Motor neuron (in vitro differentiated cells): ENCODE measurements at regions not wholly inside any gene's neighbourhood (a gene's known extent, or its start where the extent isn't known, plus 50 kb on each side); places are given as distances from the start of the nearest gene placed in this dataset.
A peak's percentile ranks its signal among the peaks of the same experiment; 100 is the strongest.
"Not testable (repeated sequence)": the region's sequence is repeated elsewhere in the genome, so short reads cannot be mapped to it uniquely, and the experiment has no call there.

Experiments used
- ATAC-seq, 8 experiments: fragments of 200-7000 bp; cut with Tn5 transposase; replicated peaks in 6 of 8; 2 replicates each; pipeline ENCODE4 v1.8.0; 2021; ENCODE audit warnings: mild to moderate bottlenecking in 8 of 8, moderate library complexity in 8 of 8
- H3K27ac ChIP-seq, 2 donors: fragments of 250-450 bp; sonication (Bioruptor Pico); 2 replicates each; pipeline ENCODE4 v1.9.0; 2021; ENCODE audit warnings: antibody characterized with exemption in 2 of 2, mild to moderate bottlenecking in 2 of 2, moderate library complexity in 1 of 2
- H3K4me1 ChIP-seq, 2 donors: fragments of 250-450 bp; sonication (Bioruptor Pico); replicated peaks in 1 of 2; 2 replicates each; pipeline ENCODE4 v1.6.1; 2021; ENCODE audit warnings: antibody characterized with exemption in 2 of 2, mild to moderate bottlenecking in 2 of 2, moderate library complexity in 1 of 2
- H3K4me3 ChIP-seq, 5 donors: fragments of 250-450 bp; sonication (Bioruptor Pico); 2 replicates each; pipeline ENCODE4 v1.9.0; 2021; ENCODE audit warnings: antibody characterized with exemption in 5 of 5, mild to moderate bottlenecking in 5 of 5, moderate library complexity in 4 of 5
- WGBS, 10 experiments: fragments of 450-650 bp; shearing (Covaris generic); methylation state at CpG; one replicate each; pipeline ENCODE4 v1.0.0; 2022; 5-methylcytosine and 5-hydroxymethylcytosine counted together
- in situ Hi-C, 9 experiments: fragments of 400-800 bp; cut with MboI; loops; one replicate each; pipeline ENCODE4 v1.15.0; 2021; ENCODE audit warnings: low sequenced_read_pairs in 9 of 9, low pct_unique_long_range_greater_than_20kb in 2 of 9; ENCODE audit not compliant: unreplicated experiment in 9 of 9

DNA sequence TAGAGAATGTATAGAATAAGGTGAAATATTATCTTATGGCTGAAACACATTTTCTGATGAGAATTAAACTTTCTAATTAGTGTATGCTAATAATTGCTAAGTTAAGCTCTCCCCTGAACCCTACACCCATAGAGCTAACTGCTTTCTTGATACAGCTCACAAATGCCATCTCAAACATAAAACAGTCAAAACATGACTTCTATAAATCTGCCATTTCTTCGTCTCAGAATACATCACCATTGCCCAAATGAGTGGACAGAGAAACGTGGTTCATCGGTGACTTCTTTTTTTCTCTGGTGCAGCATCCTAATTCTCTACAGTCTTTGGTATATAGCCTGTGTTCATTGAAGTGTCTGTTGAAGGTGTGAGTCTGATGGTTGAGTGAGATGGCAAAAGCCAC, 554.6 kb downstream of the NLGN4X start:
- Histone ChIP-seq H3K4me3 (no peak overlapping the region), H3K4me1 (no peaks in the 10 kb centered on the region), H3K27ac (no peak overlapping the region)
- 0 to 86% (median 47%) methylated on average over 1 to 3 of the region's 3 CpGs; no CpG with 5 or more reads in 4 of the 10 experiments for WGBS, 10 experiments
- in situ Hi-C loops: no loop called here
- ATAC-seq: no peak

DNA sequence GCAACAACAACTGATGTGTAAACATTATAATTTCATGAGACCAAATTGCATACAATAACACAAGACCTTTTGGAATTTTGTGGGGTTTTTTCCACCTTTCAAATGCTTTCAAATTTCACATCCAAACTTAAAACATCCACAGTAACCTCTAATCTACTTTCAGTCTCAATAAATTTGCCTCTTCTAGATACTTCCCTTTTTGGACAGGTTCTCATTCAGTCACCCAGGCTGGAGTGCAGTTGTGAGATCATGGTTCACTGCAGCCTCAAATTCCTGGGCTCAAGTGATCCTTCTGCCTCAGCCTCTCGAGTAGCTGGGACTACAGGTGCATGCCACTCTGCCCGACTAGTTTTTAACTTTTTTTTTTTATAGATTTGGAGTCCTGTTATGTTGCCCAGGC, 556.6 kb downstream of the NLGN4X start:
- in situ Hi-C loops: no loop called here
- Histone ChIP-seq H3K4me1 (no peaks in the 10 kb centered on the region), H3K27ac (no peak overlapping the region), H3K4me3 (no peak overlapping the region)
- 0 to 94% methylated on average over 2 of the region's 2 CpGs; no CpG with 5 or more reads in 8 of the 10 experiments for WGBS, 10 experiments
- ATAC-seq: no peak

DNA sequence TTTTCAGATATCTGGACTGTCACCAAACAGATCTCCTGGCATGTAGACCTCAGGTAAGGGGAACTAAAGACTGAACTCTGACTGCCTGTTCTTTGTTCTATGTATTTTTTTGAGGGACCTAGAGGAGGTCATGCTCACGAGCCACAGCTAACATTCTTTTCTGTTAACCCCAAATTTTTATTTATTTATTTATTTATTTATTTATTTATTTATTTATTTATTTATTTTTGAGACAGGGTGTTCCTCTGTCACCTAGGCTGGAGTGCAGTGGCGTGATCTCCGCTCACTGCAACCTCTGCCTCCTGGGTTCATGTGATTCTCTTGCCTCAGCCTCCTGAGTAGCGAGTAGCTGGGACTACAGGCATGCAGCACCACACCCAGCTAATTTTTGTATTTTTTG, 562.0 kb downstream of the NLGN4X start:
- 0 to 100% (median 50%) methylated on average over 1 to 4 of the region's 4 CpGs; no CpG with 5 or more reads in 3 of the 10 experiments for WGBS, 10 experiments
- H3K4me3 ChIP-seq, ATAC-seq, in situ Hi-C loops, H3K4me1 ChIP-seq, H3K27ac ChIP-seq: not testable (repeated sequence)

DNA sequence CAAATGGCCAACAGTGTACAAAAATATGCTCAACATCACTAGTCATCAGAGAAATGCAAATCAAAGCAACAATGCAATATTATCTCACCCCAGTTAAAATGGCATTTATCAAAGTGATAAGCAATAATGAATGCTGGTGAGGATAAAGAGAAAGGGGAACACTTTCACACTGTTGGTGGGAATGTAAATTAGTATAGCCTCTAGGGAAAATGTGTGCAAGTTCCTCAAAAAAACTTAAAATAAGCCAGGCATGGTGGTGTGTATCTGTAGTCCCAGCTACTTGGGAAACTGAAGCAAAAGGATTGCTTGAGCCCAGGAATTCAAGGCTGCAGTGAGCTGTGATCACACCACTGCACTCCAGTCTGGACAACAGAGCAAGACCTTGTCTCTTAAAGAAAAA, 572.1 kb downstream of the NLGN4X start:
- no peak for ATAC-seq

DNA sequence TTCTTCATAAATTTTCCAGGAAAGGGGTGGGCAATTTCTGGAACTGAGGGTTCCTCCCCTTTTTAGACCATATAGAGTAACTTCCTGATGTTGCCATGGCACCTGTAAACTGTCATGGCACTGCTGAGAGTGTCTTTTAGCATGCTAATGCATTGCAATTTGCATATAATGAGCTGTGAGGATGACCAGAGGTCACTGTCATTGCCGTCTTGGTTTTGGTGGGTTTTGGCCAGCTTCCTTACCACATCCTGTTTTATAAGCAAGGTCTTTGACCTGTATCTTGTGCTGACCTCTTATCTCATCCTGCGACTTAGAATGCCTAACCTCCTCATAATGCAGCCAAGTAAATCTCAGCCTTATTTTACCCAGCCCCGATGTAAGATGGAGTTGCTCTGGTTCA, 577.8 kb downstream of the NLGN4X start:
- no peak for ATAC-seq
- no peak overlapping the region for H3K27ac ChIP-seq
- 0 to 50% (median 33%) methylated on average over 1 to 3 of the region's 3 CpGs; no CpG with 5 or more reads in 5 of the 10 experiments for WGBS, 10 experiments

More for the DNA sequence above, 572.1 kb downstream of the NLGN4X start:
- no peak overlapping the region for H3K4me3 ChIP-seq
- in situ Hi-C loops: no loop called here
- H3K27ac ChIP-seq: no peak overlapping the region
- H3K4me1 ChIP-seq: no peaks in the 10 kb centered on the region

DNA sequence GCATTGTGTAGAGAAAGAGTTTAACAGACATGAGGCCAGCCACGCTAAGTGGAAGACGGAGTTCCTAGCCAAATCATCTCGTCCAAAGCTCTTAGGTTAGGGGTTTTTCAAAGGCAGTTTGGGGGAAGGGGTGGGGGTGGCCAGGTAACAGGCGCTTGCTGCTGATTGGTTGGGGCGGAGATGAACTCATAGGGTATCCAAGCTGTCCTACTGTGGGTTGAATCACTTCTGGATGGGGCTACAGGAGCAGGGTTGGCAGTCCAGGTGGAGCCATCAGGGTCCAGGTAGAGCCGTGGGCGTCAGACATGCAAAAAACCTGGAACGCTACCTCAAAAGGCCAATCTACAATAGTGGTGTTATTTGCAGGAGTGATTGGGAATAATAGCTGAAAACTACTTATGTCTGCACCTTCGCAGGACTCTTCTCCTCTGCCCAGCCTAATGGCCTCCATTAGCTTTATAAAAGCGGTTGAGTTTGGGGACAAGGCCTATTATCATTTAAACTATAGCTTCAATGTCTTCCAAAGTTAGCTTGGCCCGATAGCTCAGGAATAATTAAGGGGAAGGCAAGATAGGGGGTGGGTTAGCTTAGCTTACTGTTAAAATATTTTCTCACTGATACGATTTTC, 579.6 kb downstream of the NLGN4X start:
- ATAC-seq: no peak

More for the DNA sequence above, 577.8 kb downstream of the NLGN4X start:
- Histone ChIP-seq H3K4me1 (no peaks in the 10 kb centered on the region), H3K4me3 (no peak overlapping the region)
- in situ Hi-C loops: no loop called here

DNA sequence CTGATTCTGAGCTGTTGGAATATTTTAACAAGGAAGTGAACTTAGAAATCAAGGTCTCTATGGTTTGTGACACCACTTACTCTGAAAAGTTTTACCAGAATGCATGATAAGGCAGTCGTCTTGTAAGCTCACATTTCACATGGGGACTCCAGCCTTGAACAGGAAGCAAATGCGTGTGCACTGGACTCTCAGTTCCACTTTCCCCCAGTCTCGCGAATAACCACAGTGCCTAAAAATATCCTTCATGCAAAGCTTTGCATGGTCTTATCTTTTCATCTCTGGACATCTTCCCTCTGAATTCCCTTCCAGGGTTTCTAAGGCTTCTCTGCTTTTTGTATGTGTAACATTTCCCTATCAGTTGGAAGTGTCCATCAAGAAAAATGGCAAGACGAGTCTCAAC, 581.8 kb downstream of the NLGN4X start:
- Histone ChIP-seq H3K27ac (no peak overlapping the region), H3K4me3 (no peak overlapping the region), H3K4me1 (peaks cover 0 to 2% of the 10 kb centered on the region in 2 donors)
- no peak for ATAC-seq
- in situ Hi-C loops: no loop called here
- WGBS, 10 experiments: 60 to 100% (median 82%) methylated on average over 1 to 4 of the region's 5 CpGs; no CpG with 5 or more reads in 6 of the 10 experiments

More for the DNA sequence above, 579.6 kb downstream of the NLGN4X start:
- in situ Hi-C loops: no loop called here
- H3K27ac ChIP-seq: no peak overlapping the region
- WGBS, 10 experiments: 0 to 36% (median 0%) methylated on average over 1 to 4 of the region's 12 CpGs; no CpG with 5 or more reads in 4 of the 10 experiments
- no peak overlapping the region for H3K4me3 ChIP-seq
- H3K4me1 ChIP-seq: peaks cover 0 to 2% of the 10 kb centered on the region in 2 donors

DNA sequence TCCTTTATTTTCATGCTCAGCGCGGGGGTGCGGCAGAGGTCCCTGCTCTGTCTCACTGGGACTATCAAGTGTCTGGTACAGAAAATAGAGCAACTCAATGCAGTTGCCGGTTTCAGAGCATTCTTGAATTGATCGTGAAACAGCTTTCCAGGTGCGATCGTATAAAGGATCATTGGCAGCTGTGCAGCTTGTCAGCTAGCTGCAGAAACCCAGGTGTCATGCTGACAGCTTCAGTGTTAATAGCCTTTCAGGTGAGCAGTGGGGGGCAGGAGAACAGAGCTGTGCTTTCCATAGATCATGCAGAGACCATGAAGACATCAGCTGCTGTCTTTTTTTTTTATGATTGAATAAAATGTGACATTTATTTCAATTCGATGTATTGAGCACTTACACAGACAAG, 583.9 kb downstream of the NLGN4X start:
- Histone ChIP-seq H3K27ac (no peak overlapping the region), H3K4me1 (peaks cover 0 to 2% of the 10 kb centered on the region in 2 donors), H3K4me3 (no peak overlapping the region)
- in situ Hi-C loops: no loop called here
- 0 to 75% (median 17%) methylated on average over 1 to 7 of the region's 8 CpGs; no CpG with 5 or more reads in 3 of the 10 experiments for WGBS, 10 experiments
- no peak for ATAC-seq

DNA sequence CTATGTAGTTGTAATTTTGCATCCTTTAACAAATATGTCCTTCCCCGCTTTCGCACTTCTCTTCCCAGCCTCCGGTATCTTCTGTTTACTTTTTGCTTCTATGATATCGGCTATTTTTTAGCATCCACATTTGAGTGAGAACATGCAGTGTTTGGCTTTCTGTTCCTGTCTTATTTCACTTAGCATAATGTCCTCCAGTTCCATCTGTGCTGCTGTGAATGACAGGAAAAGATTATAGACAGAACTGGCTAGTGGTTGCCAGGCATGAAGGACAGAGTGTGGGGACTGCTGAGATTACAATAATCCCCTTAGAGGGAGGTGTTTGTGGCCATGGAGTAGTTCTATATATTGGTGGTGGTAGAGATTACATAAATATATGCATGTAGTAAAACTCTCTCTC, 588.6 kb downstream of the NLGN4X start:
- ATAC-seq: no peak
- in situ Hi-C loops: no loop called here
- 39 to 100% (median 86%) methylated on average over 4 of the region's 4 CpGs; no CpG with 5 or more reads in 6 of the 10 experiments for WGBS, 10 experiments

DNA sequence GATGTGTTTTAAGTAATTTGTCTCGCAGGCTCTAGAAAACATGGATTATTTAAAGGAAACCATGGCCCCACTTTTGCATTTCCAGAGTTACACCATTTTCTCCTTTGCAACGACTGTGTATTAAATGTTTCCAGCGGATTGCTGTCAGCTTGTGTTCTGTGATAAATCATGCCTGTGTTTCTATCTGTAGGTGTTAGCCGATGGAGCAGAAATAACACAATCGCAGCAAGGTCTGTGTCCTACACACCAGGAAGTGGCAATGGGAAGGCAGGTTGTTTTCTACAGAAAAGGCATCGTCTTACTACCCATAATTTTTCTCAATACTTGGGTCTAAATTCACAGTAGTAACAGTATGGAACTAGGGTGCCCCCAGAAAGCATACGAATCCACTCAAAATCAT, 590.1 kb downstream of the NLGN4X start:
- in situ Hi-C loops: no loop called here
- H3K4me1 ChIP-seq: peaks cover 0 to 3% of the 10 kb centered on the region in 2 donors
- H3K4me3 ChIP-seq: no peak overlapping the region
- 0 to 100% (median 48%) methylated on average over 1 to 7 of the region's 7 CpGs; no CpG with 5 or more reads in 4 of the 10 experiments for WGBS, 10 experiments
- peak in 2 of 8 experiments; percentile 45 to 57 for ATAC-seq
- no peak overlapping the region for H3K27ac ChIP-seq

More for the DNA sequence above, 588.6 kb downstream of the NLGN4X start:
- peaks cover 0 to 3% of the 10 kb centered on the region in 2 donors for H3K4me1 ChIP-seq
- H3K4me3 ChIP-seq: no peak overlapping the region
- H3K27ac ChIP-seq: no peak overlapping the region

DNA sequence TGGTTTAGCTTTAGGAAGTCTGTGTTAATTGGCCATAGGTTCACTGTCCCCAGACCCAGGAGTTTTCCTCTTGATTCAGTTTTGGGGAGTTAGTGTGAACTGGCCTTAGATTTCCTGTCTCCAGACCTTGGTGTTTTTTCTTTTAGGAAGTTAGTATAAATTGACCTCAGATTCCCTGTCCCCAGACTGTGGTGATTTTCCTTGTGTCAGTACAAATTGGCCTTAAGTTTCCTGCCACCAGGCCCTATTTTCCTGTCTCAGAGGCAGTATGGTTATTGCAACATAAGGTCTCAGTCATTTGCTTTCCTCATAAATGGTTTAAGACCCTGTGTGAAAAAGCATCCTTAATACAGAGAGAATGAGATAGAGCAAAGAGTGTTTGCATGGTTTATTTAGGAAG, 595.8 kb downstream of the NLGN4X start:
- in situ Hi-C loops: no loop called here
- no peak for ATAC-seq
- Histone ChIP-seq H3K27ac (no peak overlapping the region), H3K4me3 (no peak overlapping the region), H3K4me1 (no peaks in the 10 kb centered on the region)

DNA sequence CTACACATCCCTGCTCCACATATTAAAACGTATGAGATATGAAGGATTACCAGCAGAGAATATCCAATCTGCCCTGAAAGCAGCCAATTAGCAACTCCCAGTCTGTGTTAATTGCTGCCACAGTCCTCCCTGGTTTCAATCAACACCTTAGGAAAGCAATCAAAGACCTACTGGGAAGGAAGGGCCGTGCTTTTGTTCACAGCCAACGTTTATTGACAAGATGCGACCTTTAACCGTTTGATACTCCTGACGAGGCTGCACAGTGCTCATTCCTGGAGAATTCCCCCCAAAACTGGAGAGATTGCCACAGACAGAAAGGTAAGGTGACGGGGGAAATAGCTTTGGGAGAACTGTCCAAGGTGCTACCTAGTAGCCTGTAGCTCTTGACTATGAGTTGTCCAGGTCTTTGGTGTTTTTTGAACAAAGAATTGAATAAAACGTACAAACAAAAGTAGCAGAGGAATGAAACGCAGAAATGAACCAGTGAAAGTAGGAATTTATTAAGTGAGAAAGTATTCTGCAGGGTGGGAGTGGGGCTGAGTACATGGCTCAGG, 596.5 kb downstream of the NLGN4X start:
- WGBS, 10 experiments: 0 to 70% (median 58%) methylated on average over 1 to 9 of the region's 9 CpGs; no CpG with 5 or more reads in 4 of the 10 experiments
- ATAC-seq: no peak
- H3K4me3 ChIP-seq: no peak overlapping the region
- in situ Hi-C loops: no loop called here
- H3K27ac ChIP-seq: no peak overlapping the region
- H3K4me1 ChIP-seq: no peaks in the 10 kb centered on the region

DNA sequence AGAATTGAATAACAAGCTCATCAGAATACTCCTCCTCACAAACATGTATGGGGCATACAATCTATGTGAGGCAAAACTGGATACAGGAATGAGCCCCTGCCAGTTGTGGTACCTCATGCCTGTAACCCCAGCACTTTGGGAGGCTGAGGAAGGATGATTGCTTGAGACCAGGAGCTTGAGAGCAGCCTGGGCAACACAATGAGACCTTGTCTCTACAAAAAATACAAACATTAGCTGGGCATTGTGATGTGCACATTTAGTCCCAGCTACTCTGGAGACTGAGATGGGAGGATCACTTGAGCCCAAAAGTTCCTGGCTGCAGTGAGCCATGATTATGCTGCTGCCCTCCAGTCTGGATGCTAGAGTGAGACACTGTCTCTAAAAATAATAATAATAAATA, 611.0 kb downstream of the NLGN4X start:
- H3K4me1 ChIP-seq: no peaks in the 10 kb centered on the region
- in situ Hi-C loops: no loop called here
- H3K27ac ChIP-seq: no peak overlapping the region
- ATAC-seq: no peak
- no peak overlapping the region for H3K4me3 ChIP-seq

DNA sequence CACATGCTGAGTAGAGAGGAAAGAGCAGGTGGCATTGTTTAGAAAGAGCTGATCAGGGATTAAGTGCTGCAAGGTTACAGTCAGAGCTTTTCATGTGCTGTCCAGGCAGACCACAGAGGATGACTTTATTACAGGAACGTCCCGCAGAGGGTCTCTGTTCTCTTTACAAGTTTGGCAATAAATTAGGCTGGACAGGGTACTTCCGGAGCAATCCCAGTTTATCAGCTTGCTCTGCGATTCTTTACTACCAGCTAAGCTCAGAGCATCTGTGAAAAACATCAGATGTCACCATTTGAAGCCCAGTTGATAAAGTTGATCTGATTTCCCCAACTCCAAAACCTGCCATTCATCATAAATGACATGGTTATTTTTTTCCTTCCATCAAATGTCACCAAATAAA, 633.1 kb downstream of the NLGN4X start:
- no peak for ATAC-seq
- 0 to 56% methylated on average over 1 to 4 of the region's 4 CpGs; no CpG with 5 or more reads in 8 of the 10 experiments for WGBS, 10 experiments
- no peak overlapping the region for H3K4me3 ChIP-seq
- no peak overlapping the region for H3K27ac ChIP-seq
- no peaks in the 10 kb centered on the region for H3K4me1 ChIP-seq
- in situ Hi-C loops: no loop called here
